Testis (tissue), 2 donors: ENCODE measurements at regions not wholly inside any gene's neighbourhood (a gene's known extent, or its start where the extent isn't known, plus 50 kb on each side); places are given as distances from the start of the nearest gene placed in this dataset.
A peak's percentile ranks its signal among the peaks of the same experiment; 100 is the strongest.

Experiments used
- DNase-seq: peaks from one replicate; pipeline ENCODE4 v3.0.0-alpha.2; 2019
- H3K27ac ChIP-seq, 2 donors: fragments of 200-600 bp; sonication (generic); one replicate each; pipeline ENCODE4 v1.5.1; 2019
- H3K27me3 ChIP-seq: fragments of 200-600 bp; sonication (generic); one replicate; pipeline ENCODE4 v1.5.1; 2019
- H3K36me3 ChIP-seq: fragments of 200-600 bp; sonication (generic); one replicate; pipeline ENCODE4 v1.5.1; 2017; ENCODE audit warnings: low read depth; ENCODE audit errors: missing control alignments
- H3K4me1 ChIP-seq: fragments of 200-600 bp; sonication (generic); one replicate; pipeline ENCODE4 v1.5.1; 2019
- H3K4me3 ChIP-seq, 2 donors: fragments of 200-600 bp; sonication (generic); one replicate each; pipeline ENCODE4 v1.5.1; 2017 to 2019
- H3K9me3 ChIP-seq: fragments of 200-600 bp; sonication (generic); one replicate; pipeline ENCODE4 v1.5.1; 2017
- CTCF ChIP-seq, 3 experiments: fragments of 450-650 bp in 2 of 3; fragments of 200-600 bp in 1 of 3; sonication (generic) in 1 of 3; IDR thresholded peaks; one replicate each; pipeline ENCODE4 v1.5.1; 2016 to 2019; ENCODE audit warnings: antibody characterized with exemption in 3 of 3, mild to moderate bottlenecking in 2 of 3, moderate library complexity in 1 of 3
- POLR2A ChIP-seq: fragments of 450-650 bp; IDR thresholded peaks from one replicate; pipeline ENCODE4 v1.6.1; 2017; ENCODE audit warnings: antibody characterized with exemption, mild to moderate bottlenecking, moderate library complexity
- WGBS, 2 donors: methylation state at CpG; one replicate each; pipeline ENCODE4 v1.1.5; 2018; 5-methylcytosine and 5-hydroxymethylcytosine counted together
- intact Hi-C: fragments of 100-400 bp; cut with DNase I; formaldehyde crosslinking; loops from one replicate; pipeline ENCODE4 v1.15.1; 2023; ENCODE audit warnings: low total_unique reads

- no peak for DNase-seq
These were observed 74.8 kb downstream of the KRTAP19-8 start for GRCh38 chr21:30963502-30963901.

DNA sequence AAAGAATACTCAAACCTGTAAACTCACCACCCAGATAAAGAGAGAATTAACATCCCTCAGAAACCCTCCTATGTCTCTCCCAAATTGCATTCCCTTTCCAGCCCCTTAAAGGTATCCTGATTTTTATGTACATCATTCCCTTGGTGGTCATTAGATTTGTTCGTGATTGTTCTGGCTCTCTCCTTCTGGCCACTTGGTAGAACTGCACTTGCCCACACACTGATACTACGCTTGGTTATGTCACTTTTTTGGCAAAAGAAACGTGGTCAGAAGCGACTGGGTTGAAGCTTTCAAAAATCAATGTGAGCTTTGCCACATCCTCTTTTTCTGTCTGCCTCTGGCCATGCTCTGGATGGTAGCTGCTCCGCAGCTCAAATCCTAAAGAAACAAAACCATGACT, 76.3 kb downstream of the KRTAP19-8 start:
- intact Hi-C loops: no loop called here
- H3K9me3 ChIP-seq: no peaks in the 10 kb centered on the region
- H3K36me3 ChIP-seq: no peaks in the 10 kb centered on the region
- H3K27ac ChIP-seq: no peak overlapping the region
- TF ChIP-seq POLR2A: no peak
- TF ChIP-seq CTCF (IDR thresholded peaks at IDR 0.05): peak in 2 of 3 experiments; percentile 45 to 46
- no peak overlapping the region for H3K4me3 ChIP-seq
- no peak for DNase-seq
- WGBS, 2 donors: 74 to 75% methylated on average over 4 to 5 of the region's 5 CpGs
- no peaks in the 10 kb centered on the region for H3K4me1 ChIP-seq
- no peaks in the 10 kb centered on the region for H3K27me3 ChIP-seq

More at GRCh38 chr21:30963502-30963901, 74.8 kb downstream of the KRTAP19-8 start:
- Histone ChIP-seq H3K27ac (no peak overlapping the region), H3K4me3 (no peak overlapping the region), H3K36me3 (no peaks in the 10 kb centered on the region), H3K4me1 (no peaks in the 10 kb centered on the region), H3K27me3 (no peaks in the 10 kb centered on the region), H3K9me3 (no peaks in the 10 kb centered on the region)
- intact Hi-C loops: no loop called here
- TF ChIP-seq CTCF (IDR thresholded peaks at IDR 0.05): no peak
- TF ChIP-seq POLR2A: no peak
- WGBS, 2 donors: 59 to 69% methylated on average over 3 of the region's 3 CpGs

GRCh38 chr21:30958741-30959140, 77.4 kb upstream of the KRTAP11-1 start:
- Histone ChIP-seq H3K36me3 (no peaks in the 10 kb centered on the region), H3K9me3 (no peaks in the 10 kb centered on the region), H3K27ac (peak overlapping the region; percentile 31 to 65), H3K4me3 (no peak overlapping the region), H3K4me1 (no peaks in the 10 kb centered on the region), H3K27me3 (no peaks in the 10 kb centered on the region)
- TF ChIP-seq CTCF (IDR thresholded peaks at IDR 0.05): no peak
- no peak for TF ChIP-seq POLR2A
- 41 to 57% methylated on average over 7 of the region's 7 CpGs for WGBS, 2 donors
- intact Hi-C loops: no loop called here
- DNase-seq: no peak

GRCh38 chr21:30957010-30957409, 75.6 kb upstream of the KRTAP11-1 start:
- Histone ChIP-seq H3K4me3 (no peak overlapping the region), H3K27me3 (no peaks in the 10 kb centered on the region), H3K9me3 (no peaks in the 10 kb centered on the region), H3K27ac (peak overlapping the region; percentile 31 to 68), H3K36me3 (no peaks in the 10 kb centered on the region), H3K4me1 (no peaks in the 10 kb centered on the region)
- no peak for DNase-seq
- intact Hi-C loops: no loop called here
- 39 to 52% methylated on average over 4 of the region's 4 CpGs for WGBS, 2 donors
- TF ChIP-seq CTCF (IDR thresholded peaks at IDR 0.05) (no peak), POLR2A (no peak)

DNA sequence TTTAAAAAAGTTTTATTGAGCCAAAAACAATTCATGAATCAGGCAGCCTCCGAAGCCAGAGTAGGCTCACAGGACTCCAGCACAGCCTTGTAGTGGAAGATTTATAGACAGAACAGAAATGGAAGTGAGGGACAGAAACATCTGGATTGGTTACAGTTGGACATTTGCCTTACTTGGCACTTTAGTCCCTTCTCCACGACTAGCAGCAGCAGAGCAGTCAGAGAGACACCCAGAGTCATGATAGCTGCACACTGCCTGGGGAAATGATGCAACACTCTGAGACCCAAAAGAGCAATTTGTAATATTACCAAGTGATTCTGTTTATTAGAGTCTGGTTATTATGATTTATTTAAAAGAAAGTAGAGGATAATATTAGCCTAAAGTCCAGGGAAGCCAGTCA, 72.2 kb upstream of the KRTAP11-1 start:
- no peaks in the 10 kb centered on the region for H3K27me3 ChIP-seq
- no peak overlapping the region for H3K4me3 ChIP-seq
- intact Hi-C loops: no loop called here
- WGBS, 2 donors: 42 to 51% methylated on average over 2 of the region's 2 CpGs
- H3K27ac ChIP-seq: no peak overlapping the region
- H3K4me1 ChIP-seq: no peaks in the 10 kb centered on the region
- DNase-seq: no peak
- no peaks in the 10 kb centered on the region for H3K36me3 ChIP-seq
- TF ChIP-seq POLR2A (no peak), CTCF (IDR thresholded peaks at IDR 0.05) (no peak)
- H3K9me3 ChIP-seq: no peaks in the 10 kb centered on the region
